GM18870 (cell line): ENCODE measurements at regions not wholly inside any gene's neighbourhood (a gene's known extent, or its start where the extent isn't known, plus 50 kb on each side); places are given as distances from the start of the nearest gene placed in this dataset.
A peak's percentile ranks its signal among the peaks of the same experiment; 100 is the strongest.
"Not testable (repeated sequence)": the region's sequence is repeated elsewhere in the genome, so short reads cannot be mapped to it uniquely, and the experiment has no call there.

Experiments used
- ATAC-seq: cut with Tn5 transposase; IDR thresholded peaks from one replicate; pipeline ENCODE4 v1.9.1; 2021; ENCODE audit warnings: moderate library complexity; ENCODE audit not compliant: unreplicated experiment

DNA sequence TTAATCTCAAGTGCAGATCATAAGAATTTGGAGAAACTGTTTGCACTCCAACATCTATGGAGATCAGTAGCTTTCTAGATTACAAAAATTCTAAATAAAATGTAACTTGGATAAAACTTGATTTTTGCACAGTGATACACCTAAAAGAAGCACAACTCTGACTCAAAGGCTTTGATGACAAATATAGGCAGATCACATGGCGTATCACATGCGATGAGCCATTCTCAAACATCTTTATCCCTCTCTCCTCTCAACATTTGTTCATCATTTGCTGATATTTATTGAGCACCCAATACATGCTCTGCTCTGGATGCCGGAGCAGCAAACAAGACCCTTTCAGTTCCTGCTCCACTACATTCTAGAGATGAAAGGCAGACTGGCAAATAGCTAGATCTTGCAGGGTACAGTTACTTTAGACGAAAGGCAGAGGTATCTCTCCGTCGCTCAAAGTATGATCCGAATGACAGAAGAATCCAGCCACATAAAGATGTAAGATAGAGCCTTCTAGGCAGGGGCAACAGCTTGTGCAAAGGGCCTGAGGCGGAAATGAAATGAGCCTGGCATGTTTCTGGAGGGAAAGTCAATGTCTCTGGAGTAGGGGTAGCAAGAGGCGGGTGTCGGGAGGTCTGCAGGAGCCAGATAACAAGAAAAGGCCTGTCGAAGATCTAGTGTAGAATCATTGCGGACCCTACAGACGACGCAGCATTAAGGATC, 145.8 kb upstream of the ERRFI1 start:
- no peak for ATAC-seq

DNA sequence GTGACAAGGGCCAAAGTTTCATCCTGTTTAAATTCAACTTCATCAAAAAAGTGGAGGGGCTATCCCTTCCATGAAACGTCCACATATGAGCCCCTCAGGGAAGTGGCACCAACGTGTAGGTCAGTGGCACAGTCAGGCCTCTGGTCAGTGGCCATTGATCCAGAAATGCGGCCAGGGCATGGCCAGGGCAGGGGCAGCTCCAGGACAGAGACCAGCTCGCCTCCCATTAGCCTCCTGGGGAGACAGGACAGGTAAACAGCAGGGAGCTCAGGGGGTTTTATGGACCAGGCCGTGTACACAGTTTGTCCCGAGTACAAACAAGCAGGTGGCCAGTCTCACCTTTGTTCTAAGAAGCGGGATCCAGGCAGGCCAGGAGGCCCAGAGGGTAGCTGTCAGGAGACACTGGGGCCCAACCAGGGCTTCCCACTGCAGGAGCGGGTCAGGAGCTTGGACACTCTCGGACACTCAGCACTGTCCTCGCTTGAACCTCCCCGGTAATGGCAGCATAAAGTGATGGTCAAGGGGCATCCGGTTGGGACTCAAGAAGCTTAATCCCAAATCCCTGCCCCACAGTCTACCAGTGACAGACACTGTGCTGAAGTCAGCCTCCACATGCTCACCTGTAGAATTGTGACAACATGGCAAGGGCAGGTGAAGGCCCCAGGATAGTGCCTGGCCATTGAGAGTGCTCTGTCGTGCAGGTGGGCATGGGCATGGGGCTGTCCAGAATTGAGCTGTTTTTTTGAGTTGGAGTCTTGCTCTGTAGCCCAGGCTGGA, 144.1 kb upstream of the ERRFI1 start:
- peak; percentile 13 for ATAC-seq

DNA sequence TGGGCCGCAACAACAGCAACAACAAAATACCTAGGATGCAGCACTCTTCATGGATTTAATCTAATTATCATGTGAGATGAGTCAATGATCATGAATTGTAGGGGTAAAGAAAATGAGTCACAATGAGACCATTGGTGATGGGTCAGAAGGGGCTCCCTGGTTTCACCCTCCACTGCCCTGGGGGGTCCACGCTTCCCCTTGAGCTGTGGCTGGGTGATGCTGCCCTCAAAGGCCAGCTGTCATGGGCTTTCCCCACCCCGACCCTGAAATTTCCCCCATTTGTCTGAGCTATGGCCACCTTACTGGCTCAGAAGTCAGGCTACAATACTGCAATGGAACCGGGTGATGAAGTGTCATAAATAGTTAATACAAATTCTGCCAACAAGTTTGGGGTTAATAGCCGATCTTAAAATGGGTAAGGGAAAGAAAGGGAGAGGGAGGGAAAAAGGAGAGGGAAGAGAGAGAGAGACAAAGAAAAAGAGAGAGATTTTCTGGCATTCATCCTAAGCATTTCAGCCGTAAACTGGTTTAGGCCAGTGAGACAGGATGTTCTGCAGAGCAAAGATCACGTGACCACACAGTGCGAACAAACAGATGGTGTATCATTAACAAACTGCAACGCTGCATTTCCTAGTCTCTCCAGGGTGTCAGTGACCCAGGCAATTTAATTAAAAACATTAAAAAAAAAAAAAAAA, 143.4 kb upstream of the ERRFI1 start:
- ATAC-seq, result peak; percentile 62

DNA sequence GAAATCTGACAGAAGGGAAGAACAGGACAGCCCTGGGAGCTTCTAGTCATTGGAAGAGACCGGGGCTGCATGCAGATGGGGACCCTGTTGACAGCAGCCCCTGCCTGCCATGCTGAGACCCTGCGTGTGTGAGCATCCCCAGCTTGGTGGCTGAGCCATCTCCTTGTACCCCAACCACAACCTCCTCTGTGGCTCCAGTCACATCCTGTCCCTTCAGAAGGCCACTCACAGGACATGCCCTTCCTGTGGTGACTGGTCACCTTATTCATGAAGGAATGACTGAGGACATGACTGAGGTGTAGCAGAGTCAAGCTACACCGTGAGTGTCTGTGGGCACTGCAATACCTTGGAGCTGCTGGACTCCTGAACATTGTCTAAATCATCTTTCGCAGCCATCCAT, 141.8 kb upstream of the ERRFI1 start:
- no peak for ATAC-seq

DNA sequence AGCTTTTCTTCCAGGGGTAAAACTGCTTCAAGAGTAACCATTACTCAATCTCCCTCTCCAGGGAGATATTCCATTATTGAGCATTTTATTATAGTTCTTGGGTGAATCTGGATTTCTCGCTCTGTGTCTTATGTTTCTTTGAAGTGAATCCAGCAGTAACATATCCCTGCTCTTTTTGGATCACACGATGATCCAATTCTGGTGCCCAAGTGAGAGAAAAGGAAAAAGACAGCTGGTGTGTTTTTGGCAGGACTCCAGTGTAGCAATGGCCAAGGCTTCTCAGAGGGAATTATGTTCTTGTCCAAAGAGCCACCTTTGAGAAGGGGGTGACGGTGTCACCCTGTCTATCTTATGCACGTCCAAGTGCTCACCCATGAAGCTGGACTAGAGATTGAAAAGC, 140.3 kb upstream of the ERRFI1 start:
- no peak for ATAC-seq

DNA sequence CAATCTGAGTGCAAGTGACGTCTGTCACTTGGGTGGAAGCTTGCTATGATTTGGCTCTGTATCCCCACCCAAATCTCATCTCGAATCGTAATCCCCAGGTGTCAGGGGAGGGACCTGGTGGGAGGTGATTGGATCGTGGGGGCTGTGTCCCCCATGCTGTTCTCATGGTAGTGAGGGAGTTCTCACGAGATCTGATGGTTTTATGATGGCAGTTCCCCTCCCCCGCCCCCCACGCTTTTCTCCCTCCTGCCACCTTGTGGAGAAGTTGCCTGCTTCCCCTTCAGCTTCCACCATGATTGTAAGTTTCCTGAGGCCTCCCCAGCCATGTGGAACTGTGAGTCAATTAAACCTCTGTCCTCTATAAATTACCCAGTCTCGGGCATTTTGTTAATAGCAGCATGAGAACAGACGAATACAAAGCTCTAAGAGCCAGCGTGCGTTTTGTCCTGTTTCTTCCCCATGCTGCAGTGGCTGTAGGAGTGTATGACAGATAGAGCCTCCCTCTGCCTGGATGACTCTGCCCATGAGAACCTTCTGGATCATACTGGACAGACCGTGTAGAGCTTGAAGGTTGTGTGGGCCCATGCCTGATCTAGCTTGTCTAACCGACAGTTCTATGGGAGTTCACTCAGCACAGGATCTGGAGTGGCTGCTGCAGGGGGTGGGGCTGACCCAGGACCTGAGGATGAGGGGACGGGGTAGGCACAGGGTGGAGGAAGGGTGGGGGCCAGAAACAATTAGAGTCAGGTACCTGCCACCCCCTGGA, 139.7 kb upstream of the ERRFI1 start:
- ATAC-seq, result no peak

DNA sequence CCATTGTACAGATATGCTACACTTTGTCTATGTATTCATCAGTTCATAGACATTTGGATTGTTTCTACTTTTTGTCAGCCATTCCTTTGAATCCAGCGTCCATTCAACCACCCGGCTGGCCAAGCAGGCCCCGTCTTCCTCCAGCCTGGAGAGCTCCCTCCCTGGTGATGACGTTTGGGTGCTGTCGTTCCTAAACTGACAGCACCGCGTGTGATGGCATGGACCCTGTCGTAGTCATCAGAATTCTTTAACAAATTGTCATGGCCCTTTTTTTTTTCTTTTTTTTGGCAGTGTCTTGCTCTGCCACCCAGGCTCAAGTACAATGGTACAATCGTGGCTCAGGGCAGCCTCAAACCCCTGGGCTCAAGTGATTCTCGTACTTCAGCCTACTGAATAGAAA, 138.6 kb upstream of the ERRFI1 start:
- ATAC-seq, result no peak

DNA sequence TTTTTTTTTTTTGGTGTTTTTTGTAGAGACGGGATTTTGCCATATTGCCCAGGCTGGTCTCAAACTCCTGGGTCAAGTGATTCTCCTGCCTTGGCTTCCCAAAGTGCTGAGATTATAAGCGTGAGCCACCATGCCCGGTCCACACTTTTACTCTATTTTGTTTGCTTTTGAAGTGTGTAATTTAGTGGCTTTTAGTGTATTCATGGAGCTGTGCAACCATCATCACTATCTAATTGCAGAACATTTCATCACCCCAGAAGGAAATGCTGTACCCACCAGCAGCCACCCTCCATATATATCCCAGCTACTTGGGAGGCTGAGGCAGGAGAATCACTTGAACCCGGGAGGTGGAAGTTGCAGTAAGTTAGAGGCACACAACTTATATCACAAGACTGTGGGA, 136.9 kb upstream of the ERRFI1 start:
- ATAC-seq, result no peak

DNA sequence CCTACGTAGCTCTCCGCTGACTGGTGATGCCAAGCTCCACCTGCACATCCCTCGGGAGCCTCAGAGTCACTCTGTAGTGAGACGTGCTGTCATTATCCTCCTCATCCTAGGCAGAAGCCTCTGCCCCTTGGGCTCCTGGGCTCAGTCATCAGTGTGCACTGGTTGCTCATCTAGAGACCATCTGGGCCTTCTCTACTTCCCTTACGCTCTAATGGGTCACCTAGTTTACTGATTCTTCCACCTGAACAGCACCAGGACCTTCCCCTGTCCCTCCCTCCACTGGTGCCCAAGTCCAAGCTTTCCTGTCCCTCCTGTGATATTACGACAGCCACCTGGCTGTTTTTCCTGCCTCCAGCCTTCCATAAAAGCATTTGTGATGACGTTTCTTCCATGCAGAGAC, 136.1 kb upstream of the ERRFI1 start:
- ATAC-seq, result no peak

DNA sequence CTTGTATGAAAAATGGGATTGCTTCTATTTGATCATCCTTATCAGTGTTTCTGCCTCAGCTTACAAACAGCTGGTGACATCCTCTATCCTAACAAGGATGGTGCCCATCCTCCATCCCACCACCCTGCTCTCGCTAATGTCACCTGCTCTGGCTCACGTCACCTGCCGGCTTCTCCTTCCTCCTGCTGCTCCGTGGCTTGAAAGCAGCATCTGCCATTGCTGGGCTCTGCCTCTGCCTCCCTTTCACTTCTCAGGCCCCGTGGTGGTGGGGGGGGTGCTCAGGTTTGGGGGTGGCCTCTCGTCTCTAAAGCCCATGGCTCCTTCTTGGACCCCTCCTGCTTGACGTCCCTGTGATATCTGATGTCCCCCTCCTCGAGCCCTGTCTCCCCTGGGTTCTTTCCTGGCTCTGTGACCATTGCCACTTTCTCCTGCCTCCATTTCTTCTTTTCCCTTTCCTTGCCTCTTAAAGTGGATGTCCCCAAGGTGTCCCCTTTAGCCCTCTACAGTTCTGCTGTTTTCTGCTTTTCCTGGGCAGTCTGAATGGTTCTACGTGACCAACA, 135.5 kb upstream of the ERRFI1 start:
- ATAC-seq, result no peak

DNA sequence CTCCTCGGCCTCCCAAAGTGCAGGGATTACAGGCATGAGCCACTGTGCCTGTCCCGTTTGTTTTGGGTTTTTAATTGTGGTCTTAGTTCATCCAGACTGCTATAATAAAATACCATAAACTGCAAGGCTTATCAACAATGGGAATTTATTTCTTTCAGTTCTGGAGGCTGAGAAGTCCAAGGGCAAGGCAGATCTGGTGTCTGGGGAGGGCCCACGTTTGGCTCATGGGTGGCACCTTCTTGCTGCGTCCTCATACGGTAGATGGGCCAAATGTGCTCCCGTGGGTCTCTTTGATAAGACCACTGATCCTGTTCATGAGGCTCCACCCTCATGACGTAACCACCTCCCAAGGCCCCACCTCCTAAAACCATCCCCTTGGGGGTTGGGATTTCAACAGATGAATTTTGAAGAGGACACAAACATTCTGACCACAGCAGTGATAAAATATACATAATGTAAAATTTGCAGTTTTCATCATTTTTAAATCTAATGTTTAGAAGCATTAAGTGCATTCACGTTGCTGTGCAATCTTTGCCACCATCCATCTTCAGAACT, 133.4 kb upstream of the ERRFI1 start:
- no peak for ATAC-seq

DNA sequence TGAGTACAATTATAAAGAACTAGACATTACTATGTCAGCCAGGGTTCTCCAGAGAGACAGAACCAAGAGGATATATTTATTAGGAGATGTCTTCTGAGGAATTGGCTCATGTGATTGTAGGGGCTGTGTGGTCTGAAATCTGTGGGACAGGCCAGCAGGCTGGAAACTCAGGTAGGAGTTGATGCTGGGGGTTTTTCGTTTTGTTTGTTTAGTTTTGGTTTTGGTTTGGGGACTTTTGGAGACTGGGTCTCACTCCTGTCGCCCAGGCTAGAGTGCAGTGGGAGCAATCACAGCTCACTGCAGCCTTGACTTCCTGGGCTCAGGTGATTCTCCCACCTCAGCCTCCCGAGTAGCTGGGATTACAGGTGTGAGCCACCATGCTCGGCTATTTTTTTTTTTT, 132.9 kb upstream of the ERRFI1 start:
- no peak for ATAC-seq

DNA sequence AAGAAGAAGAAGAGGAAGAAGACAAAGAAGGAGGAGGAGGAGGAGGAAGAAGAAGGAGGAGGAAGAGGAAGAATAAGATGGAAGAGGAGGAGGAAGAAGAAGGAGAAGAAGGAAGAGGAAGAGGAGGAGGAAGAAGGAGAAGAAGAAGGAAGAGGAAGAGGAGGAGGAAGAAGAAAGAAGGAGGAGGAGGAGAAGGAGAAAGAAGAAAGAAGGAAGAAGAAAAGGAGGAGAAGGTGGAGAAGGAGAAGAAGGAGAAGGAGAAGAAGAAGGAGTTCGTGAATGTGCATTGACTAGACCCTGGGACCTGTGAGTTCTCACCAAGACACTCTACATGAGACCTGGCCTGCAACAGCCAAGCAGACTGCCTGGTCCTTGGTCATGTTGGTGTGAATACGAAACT, 131.7 kb upstream of the ERRFI1 start:
- no peak for ATAC-seq

DNA sequence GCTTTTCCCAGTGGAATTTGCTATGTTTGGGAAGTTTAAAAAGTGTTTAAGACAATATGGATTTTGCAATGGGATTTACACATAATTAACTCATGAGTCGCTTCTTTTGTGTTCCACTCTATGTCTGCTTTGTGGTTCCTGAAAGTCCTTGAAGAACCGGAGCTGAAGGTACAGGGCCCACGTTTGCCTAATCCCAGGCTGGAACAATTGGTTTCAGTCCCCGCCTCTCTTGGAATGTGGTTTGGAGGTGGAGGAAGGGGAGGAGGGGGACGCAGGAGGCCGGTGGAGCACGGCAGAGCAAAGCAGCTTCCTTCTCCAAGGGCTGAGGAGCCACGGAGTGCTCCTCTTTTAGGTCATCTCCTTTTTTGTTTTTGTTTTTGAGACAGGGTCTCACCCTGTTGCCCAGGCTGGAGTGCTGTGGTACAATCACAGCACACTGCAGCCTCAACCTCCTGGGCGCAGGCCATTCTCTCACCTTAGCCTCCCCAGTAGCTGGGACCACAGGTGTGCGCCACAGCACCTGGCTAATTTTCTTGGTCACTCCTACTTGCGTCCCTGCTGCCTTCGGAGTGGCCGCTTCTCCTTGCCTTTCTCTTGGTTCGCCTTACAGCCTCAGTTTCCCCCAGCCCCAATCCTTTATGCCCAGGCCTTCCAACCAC, 129.5 kb upstream of the ERRFI1 start:
- no peak for ATAC-seq

DNA sequence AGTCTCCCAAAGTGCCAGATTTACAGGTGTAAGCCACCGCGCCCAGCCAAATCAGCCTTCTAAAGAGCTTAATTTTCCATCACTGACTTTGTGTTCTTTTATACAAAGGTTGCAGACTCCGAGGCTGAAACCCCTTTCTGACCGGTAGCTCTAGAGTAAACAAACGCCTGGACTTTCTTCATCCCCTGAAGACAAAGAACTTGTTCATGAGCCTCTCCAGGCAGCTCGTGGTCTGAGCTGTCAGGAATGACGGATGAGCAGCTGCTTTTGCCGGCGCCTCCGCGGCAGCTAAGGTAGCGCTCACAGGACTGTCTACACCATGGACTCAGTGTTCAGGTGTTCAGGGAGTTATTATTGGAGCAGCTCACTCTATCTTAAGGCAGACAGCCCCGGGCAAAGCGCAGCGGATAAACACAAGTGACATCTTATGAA, 128.5 kb upstream of the ERRFI1 start:
- no peak for ATAC-seq

DNA sequence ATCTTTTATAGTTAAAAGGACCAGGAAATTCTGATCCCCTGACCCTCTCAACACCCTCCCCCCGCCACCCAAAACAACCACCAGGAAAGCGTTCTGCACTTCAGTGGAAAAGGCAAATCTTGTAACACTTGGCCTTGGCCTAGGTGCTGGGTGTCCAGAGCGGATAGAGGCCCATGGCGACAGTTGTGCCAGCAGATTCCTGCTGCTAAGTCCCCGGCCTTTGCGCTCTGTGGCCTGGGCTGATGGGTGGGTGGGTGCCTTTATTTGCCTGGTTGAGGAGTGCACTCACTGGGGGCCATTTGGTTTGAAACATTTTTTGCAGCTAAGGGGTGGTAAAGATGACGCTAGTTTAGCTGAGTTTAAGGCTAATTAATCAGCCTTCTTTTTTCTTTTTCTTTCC, 127.9 kb upstream of the ERRFI1 start:
- ATAC-seq, result no peak

DNA sequence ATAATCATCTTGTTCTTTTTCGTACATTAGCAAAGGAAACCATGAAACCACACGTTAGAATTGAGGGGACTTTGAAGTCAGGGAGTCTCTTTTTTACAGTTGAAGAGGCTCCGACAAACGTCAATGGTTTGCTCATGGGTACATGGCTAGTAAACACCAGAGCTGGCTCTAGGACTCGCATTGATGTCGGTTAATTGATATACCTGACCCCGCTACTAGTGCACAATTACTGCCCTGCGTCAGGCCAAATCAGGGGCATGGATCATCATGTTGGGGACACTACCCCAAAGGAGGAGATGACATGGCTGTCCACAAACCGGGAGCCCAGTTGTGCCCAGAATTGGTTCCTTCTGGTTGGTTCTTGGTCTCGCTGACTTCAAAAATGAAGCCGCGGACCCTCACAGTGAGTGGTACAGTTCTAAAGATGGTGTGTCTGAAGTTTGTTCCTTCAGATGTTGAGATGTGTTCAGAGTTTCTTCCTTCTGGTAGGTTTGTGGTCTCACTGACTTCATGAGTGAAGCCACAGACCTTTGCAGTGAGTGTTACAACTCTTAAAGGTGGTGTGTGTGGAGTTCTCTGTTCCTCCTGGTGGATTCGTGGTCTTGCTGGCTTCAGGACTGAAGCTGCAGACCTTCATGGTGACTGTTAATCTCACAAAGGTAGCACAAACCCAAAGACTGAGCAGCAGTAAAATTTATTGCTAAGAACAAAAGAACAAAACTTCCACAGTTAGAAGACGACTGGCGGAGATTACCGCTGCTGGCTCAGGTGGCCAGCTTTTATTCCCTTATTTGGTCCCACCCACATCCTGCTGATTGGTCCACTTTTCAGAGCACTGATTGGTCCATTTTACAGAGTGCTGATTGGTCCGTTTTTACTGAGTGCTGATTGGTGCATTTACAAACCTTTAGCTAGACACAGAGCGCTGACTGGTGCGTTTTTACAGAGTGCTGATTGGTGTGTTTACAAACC, 126.9 kb upstream of the ERRFI1 start:
- ATAC-seq, result no peak

DNA sequence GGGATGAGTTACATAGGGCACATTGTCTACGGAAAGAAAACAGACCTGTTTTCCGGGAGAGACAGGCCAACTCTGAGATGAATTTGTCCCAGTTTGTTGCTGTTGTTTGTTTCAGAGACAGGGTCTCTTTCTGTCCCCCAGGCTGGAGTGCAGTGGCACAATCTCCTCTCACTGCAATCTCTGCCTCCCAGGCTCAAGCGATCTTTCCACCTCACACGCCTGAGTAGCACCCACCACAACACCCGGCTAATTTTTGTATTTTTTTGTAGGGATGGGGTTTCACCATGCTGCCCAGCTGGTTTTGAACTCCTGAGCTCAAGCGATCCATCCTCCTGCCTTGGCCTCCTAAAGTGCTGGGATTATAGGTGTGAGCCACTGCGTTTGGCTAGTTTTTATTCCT, 125.5 kb upstream of the ERRFI1 start:
- no peak for ATAC-seq

DNA sequence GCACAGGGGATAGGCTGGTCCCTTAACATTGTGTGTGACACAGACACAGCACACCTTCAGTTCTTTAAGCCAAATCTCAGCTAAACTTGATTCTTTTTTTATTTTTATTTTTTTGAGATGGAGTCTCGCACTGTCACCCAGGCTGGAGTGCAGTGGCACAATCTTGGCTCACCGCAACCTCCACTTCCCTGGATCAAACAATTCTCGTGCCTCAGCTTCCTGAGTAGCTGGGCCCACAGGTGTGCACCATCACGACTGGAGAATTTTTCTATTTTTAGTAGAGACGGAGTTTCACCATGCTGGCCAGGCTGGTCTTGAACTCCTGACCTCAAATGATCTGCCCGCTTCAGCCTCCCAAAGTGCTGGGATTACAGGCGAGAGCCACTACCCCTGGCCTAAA, 123.6 kb upstream of the ERRFI1 start:
- ATAC-seq, result not testable (repeated sequence)
